ENCODE measurements at regions not wholly inside any gene's neighbourhood (a gene's known extent, or its start where the extent isn't known, plus 50 kb on each side); places are given as distances from the start of the nearest gene placed in this dataset.
"Not testable (repeated sequence)": the region's sequence is repeated elsewhere in the genome, so short reads cannot be mapped to it uniquely, and the experiment has no call there.

- no peak for DNase-seq (ENCODE audit: low spot score)
- intact Hi-C loops (cut with micrococcal nuclease; ENCODE audit: unreplicated experiment), result no loop called here
- H3K4me3 ChIP-seq (ENCODE audit: low read depth, low read length, poor library complexity, severe bottlenecking), result no peak overlapping the region
- CTCF ChIA-PET, result no interaction called here
- no peaks in the 10 kb centered on the region for H3K9me3 ChIP-seq (ENCODE audit: low read depth, low read length, poor library complexity, severe bottlenecking)
- H3K27me3 ChIP-seq (replicated peaks; ENCODE audit: insufficient read depth, low read depth, low read length, poor library complexity), result no peaks in the 10 kb centered on the region
- H3K4me1 ChIP-seq (ENCODE audit: insufficient read depth, low read length, poor library complexity, severe bottlenecking), result no peaks in the 10 kb centered on the region
- H3K27ac ChIP-seq (ENCODE audit: low read depth, low read length, poor library complexity, severe bottlenecking), result no peak overlapping the region
- TF ChIP-seq EZH2 (IDR thresholded peaks at IDR 0.05; ENCODE audit: borderline replicate concordance, low read depth, low read length, poor library complexity, severe bottlenecking) (no peak), CTCF (conservative IDR thresholded peaks at IDR 0.05; ENCODE audit: low read depth, low read length) (no peak)
- BruUV-seq (replicated peaks), result no TSS peak
- POLR2A ChIA-PET (ENCODE audit: low non-redundant PET), result no interaction called here
- no peaks in the 10 kb centered on the region for H3K36me3 ChIP-seq (ENCODE audit: insufficient read depth, low read length, poor library complexity, severe bottlenecking)
Measured at GRCh38 chr7:106499897-106500296, 161.1 kb downstream of the CCDC71L start.

- BruUV-seq (replicated peaks); H3K4me1 ChIP-seq (ENCODE audit: insufficient read depth, low read length, poor library complexity, severe bottlenecking); H3K27me3 ChIP-seq (replicated peaks; ENCODE audit: insufficient read depth, low read depth, low read length, poor library complexity); DNase-seq (ENCODE audit: low spot score); H3K27ac ChIP-seq (ENCODE audit: low read depth, low read length, poor library complexity, severe bottlenecking); CTCF ChIA-PET; intact Hi-C loops (cut with micrococcal nuclease; ENCODE audit: unreplicated experiment); H3K4me3 ChIP-seq (ENCODE audit: low read depth, low read length, poor library complexity, severe bottlenecking); H3K9me3 ChIP-seq (ENCODE audit: low read depth, low read length, poor library complexity, severe bottlenecking); H3K36me3 ChIP-seq (ENCODE audit: insufficient read depth, low read length, poor library complexity, severe bottlenecking); POLR2A ChIA-PET (ENCODE audit: low non-redundant PET): not testable (repeated sequence)
Measured at GRCh38 chr7:106498005-106498404, 163.0 kb downstream of the CCDC71L start.

- H3K27me3 ChIP-seq (replicated peaks; ENCODE audit: insufficient read depth, low read depth, low read length, poor library complexity), result no peaks in the 10 kb centered on the region
- POLR2A ChIA-PET (ENCODE audit: low non-redundant PET), result no interaction called here
- CTCF ChIA-PET, result no interaction called here
Measured at GRCh38 chr7:106493041-106493731, 167.8 kb downstream of the CCDC71L start.

More at GRCh38 chr7:106493041-106493731, 167.8 kb downstream of the CCDC71L start:
- H3K4me1 ChIP-seq (ENCODE audit: insufficient read depth, low read length, poor library complexity, severe bottlenecking), result no peaks in the 10 kb centered on the region
- H3K36me3 ChIP-seq (ENCODE audit: insufficient read depth, low read length, poor library complexity, severe bottlenecking), result no peaks in the 10 kb centered on the region
- no peak for TF ChIP-seq CTCF (conservative IDR thresholded peaks at IDR 0.05; ENCODE audit: low read depth, low read length)
- no peak for TF ChIP-seq EZH2 (IDR thresholded peaks at IDR 0.05; ENCODE audit: borderline replicate concordance, low read depth, low read length, poor library complexity, severe bottlenecking)
- no TSS peak for BruUV-seq (replicated peaks)
- no peaks in the 10 kb centered on the region for H3K9me3 ChIP-seq (ENCODE audit: low read depth, low read length, poor library complexity, severe bottlenecking)
- no peak overlapping the region for H3K4me3 ChIP-seq (ENCODE audit: low read depth, low read length, poor library complexity, severe bottlenecking)
- intact Hi-C loops (cut with micrococcal nuclease; ENCODE audit: unreplicated experiment), result no loop called here
- H3K27ac ChIP-seq (ENCODE audit: low read depth, low read length, poor library complexity, severe bottlenecking), result no peak overlapping the region
- DNase-seq (ENCODE audit: low spot score), result no peak

Data from A673 (cell line).